BJ (cell line): ENCODE measurements at regions not wholly inside any gene's neighbourhood (a gene's known extent, or its start where the extent isn't known, plus 50 kb on each side); places are given as distances from the start of the nearest gene placed in this dataset.

ENCODE experiments used
- CTCF ChIA-PET: fragments of 350-600 bp; formaldehyde crosslinking; extraction: SDS; loops from one replicate; lab custom pipeline; 2021; ENCODE audit warnings: antibody characterized with exemption, inconsistent platforms; lab: Yijun Ruan, JAX
- POLR2A ChIA-PET: fragments of 300-600 bp; sonication (Branson Sonifier 250); formaldehyde crosslinking; extraction: SDS; loops from one replicate; lab custom pipeline; 2021; ENCODE audit warnings: antibody characterized with exemption; lab: Charles Lee
- DNase-seq: peaks from one replicate; pipeline ENCODE4 v3.0.0-alpha.2; 2011; ENCODE audit warnings: low read depth
- H3K27me3 ChIP-seq: 2 replicates; pipeline ENCODE4 v1.6.0; 2011; ENCODE audit warnings: low read length; ENCODE audit not compliant: control insufficient read depth, insufficient read depth
- H3K36me3 ChIP-seq: 2 replicates; pipeline ENCODE4 v1.5.1; 2011; ENCODE audit warnings: low read length; ENCODE audit not compliant: control insufficient read depth, insufficient read depth
- H3K4me3 ChIP-seq: 2 replicates; pipeline ENCODE4 v1.5.1; 2011; ENCODE audit warnings: low read depth, mild to moderate bottlenecking, control low read depth, low read length
- TF ChIP-seq, protein P1 (sequence below): IDR thresholded peaks from 2 replicates; pipeline ENCODE4 v1.5.1; 2011; ENCODE audit warnings: low read depth, mild to moderate bottlenecking, control low read depth, inconsistent platforms, low read length, moderate library complexity; ENCODE audit not compliant: insufficient read depth

- ChIA-PET POLR2A (no interaction called here), CTCF (no interaction called here)
- TF ChIP-seq, protein P1, sequence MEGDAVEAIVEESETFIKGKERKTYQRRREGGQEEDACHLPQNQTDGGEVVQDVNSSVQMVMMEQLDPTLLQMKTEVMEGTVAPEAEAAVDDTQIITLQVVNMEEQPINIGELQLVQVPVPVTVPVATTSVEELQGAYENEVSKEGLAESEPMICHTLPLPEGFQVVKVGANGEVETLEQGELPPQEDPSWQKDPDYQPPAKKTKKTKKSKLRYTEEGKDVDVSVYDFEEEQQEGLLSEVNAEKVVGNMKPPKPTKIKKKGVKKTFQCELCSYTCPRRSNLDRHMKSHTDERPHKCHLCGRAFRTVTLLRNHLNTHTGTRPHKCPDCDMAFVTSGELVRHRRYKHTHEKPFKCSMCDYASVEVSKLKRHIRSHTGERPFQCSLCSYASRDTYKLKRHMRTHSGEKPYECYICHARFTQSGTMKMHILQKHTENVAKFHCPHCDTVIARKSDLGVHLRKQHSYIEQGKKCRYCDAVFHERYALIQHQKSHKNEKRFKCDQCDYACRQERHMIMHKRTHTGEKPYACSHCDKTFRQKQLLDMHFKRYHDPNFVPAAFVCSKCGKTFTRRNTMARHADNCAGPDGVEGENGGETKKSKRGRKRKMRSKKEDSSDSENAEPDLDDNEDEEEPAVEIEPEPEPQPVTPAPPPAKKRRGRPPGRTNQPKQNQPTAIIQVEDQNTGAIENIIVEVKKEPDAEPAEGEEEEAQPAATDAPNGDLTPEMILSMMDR: no peak
- H3K27me3 ChIP-seq: no peaks in the 10 kb centered on the region
- H3K36me3 ChIP-seq: no peaks in the 10 kb centered on the region
- no peak overlapping the region for H3K4me3 ChIP-seq
- no peak for DNase-seq
These were observed 69.8 kb downstream of the TNFSF18 start for GRCh38 chr1:172980971-172981370.
